ENCODE measurements at regions not wholly inside any gene's neighbourhood (a gene's known extent, or its start where the extent isn't known, plus 50 kb on each side); places are given as distances from the start of the nearest gene placed in this dataset.

DNA sequence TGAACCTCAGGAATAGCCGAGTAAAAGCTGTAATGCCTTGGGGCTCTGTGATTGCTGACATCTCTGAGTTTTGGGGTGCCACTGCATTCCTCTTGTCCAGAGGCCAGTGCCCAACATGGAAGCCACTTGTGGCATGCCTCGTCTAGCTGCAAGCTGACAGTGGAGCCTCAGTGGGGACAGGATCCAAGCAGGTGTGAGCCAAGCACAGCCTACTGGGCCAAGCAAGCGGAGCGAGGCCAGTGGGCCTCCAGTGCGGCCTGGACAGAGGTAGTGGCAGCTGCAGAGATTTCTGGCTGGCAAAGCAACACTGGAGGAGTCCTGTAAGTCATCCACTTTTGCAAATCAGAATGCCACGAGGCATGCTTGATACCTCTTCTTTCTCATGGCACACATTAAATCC is 1038.2 kb upstream of the CNTN5 start:
- Histone ChIP-seq H3K23ac (ENCODE audit: insufficient read length, low read depth, low read length) (no peak overlapping the region), H2BK15ac (ENCODE audit: low read depth, low read length) (no peak overlapping the region), H4K20me1 (ENCODE audit: control insufficient read depth, insufficient read depth, insufficient read length) (no peaks in the 10 kb centered on the region), H3K9ac (ENCODE audit: extremely low read depth, insufficient read length, low read length) (no peak overlapping the region), H2BK120ac (ENCODE audit: low read depth, low read length, poor library complexity, severe bottlenecking) (no peak overlapping the region), H4K91ac (ENCODE audit: insufficient read length, low read depth, low read length) (no peak overlapping the region), H3K18ac (ENCODE audit: insufficient read length, low read depth, low read length) (no peak overlapping the region), H2AFZ (ENCODE audit: low read length) (no peak overlapping the region), H2BK20ac (ENCODE audit: low read depth, low read length, poor library complexity, severe bottlenecking) (no peak overlapping the region), H2BK5ac (ENCODE audit: insufficient read length, low read length) (no peak overlapping the region), H3K23me2 (ENCODE audit: insufficient read length, low read depth, low read length, poor library complexity, severe bottlenecking) (no peaks in the 10 kb centered on the region), H3K14ac (ENCODE audit: insufficient read depth, low read length) (no peak overlapping the region; the same call in 1 of the 2 replicates), H3K79me1 (ENCODE audit: insufficient read depth, low read depth, low read length, poor library complexity, severe bottlenecking) (no peaks in the 10 kb centered on the region), H3K27me3 (ENCODE audit: insufficient read depth, low read length) (no peaks in the 10 kb centered on the region), H3K4ac (ENCODE audit: low read depth, low read length) (no peak overlapping the region), H2BK12ac (ENCODE audit: insufficient read length, low read depth, low read length) (no peak overlapping the region), H4K5ac (ENCODE audit: insufficient read length, low read depth, low read length) (no peak overlapping the region), H3K4me1 (ENCODE audit: insufficient read depth, low read length) (no peaks in the 10 kb centered on the region), H3K9me3 (ENCODE audit: control insufficient read depth, low read depth, low read length) (no peaks in the 10 kb centered on the region), H4K8ac (replicated peaks; ENCODE audit: insufficient read length, low read depth, low read length) (no peak overlapping the region), H3T11ph (ENCODE audit: low read length) (no peak overlapping the region), H3K79me2 (ENCODE audit: insufficient read depth, low read length) (no peaks in the 10 kb centered on the region), H3K56ac (ENCODE audit: insufficient read length, low read depth, low read length) (no peak overlapping the region), H3K27ac (ENCODE audit: insufficient read length, low read depth, low read length) (no peak overlapping the region), H2AK5ac (ENCODE audit: insufficient read length, low read length) (no peak overlapping the region), H3K4me2 (ENCODE audit: insufficient read depth, insufficient read length, low read length) (no peak overlapping the region)
- no peak for DNase-seq
- no peak overlapping the region for H3K27ac Mint-ChIP-seq
- no peaks in the 10 kb centered on the region; a peak in 2 of 5 replicates for H3K9me3 Mint-ChIP-seq
- no peak overlapping the region for H3K4me3 Mint-ChIP-seq
- H3K27me3 Mint-ChIP-seq (ENCODE audit: low read depth) = no peaks in the 10 kb centered on the region
- no CpG with 5 or more reads among the region's 6 CpGs for WGBS (ENCODE audit: extremely low coverage, insufficient read length, low lambda C conversion rate)
- H3K4me1 Mint-ChIP-seq = no peaks in the 10 kb centered on the region
- TF ChIP-seq, protein P1, sequence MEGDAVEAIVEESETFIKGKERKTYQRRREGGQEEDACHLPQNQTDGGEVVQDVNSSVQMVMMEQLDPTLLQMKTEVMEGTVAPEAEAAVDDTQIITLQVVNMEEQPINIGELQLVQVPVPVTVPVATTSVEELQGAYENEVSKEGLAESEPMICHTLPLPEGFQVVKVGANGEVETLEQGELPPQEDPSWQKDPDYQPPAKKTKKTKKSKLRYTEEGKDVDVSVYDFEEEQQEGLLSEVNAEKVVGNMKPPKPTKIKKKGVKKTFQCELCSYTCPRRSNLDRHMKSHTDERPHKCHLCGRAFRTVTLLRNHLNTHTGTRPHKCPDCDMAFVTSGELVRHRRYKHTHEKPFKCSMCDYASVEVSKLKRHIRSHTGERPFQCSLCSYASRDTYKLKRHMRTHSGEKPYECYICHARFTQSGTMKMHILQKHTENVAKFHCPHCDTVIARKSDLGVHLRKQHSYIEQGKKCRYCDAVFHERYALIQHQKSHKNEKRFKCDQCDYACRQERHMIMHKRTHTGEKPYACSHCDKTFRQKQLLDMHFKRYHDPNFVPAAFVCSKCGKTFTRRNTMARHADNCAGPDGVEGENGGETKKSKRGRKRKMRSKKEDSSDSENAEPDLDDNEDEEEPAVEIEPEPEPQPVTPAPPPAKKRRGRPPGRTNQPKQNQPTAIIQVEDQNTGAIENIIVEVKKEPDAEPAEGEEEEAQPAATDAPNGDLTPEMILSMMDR (conservative IDR thresholded peaks at IDR 0.05) = no peak
- no peaks in the 10 kb centered on the region for H3K36me3 Mint-ChIP-seq (ENCODE audit: insufficient read depth in 1 of 3, low read depth in 3 of 3)
